Subcutaneous abdominal adipose tissue (tissue), 5 donors: ENCODE measurements at regions not wholly inside any gene's neighbourhood (a gene's known extent, or its start where the extent isn't known, plus 50 kb on each side); places are given as distances from the start of the nearest gene placed in this dataset.

Experiments used
- H3K27ac ChIP-seq: one replicate; pipeline ENCODE4 v1.7.0; 2013; ENCODE audit warnings: low read depth, mild to moderate bottlenecking, inconsistent platforms, low read length, moderate library complexity
- H3K27me3 ChIP-seq, 5 donors: one replicate each; pipeline ENCODE4 v1.7.0; 2013; ENCODE audit warnings: low read length in 5 of 5, inconsistent platforms in 1 of 5; ENCODE audit not compliant: control insufficient read depth in 5 of 5, insufficient read depth in 4 of 5
- H3K36me3 ChIP-seq, 5 donors: one replicate each; pipeline ENCODE4 v1.7.0; 2013; ENCODE audit warnings: low read length in 5 of 5; ENCODE audit not compliant: control insufficient read depth in 5 of 5, insufficient read depth in 5 of 5
- H3K4me1 ChIP-seq, 5 donors: one replicate each; pipeline ENCODE4 v1.7.0; 2013; ENCODE audit warnings: low read length in 5 of 5, mild to moderate bottlenecking in 3 of 5, moderate library complexity in 1 of 5; ENCODE audit not compliant: control insufficient read depth in 5 of 5, insufficient read depth in 5 of 5
- H3K4me3 ChIP-seq, 5 donors: one replicate each; pipeline ENCODE4 v1.7.0; 2013; ENCODE audit warnings: low read length in 5 of 5, low read depth in 1 of 5
- H3K9ac ChIP-seq, 5 donors: one replicate each; pipeline ENCODE4 v1.7.0; 2013; ENCODE audit warnings: low read length in 5 of 5, mild to moderate bottlenecking in 4 of 5, moderate library complexity in 3 of 5
- H3K9me3 ChIP-seq, 5 donors: one replicate each; pipeline ENCODE4 v1.7.0; 2013; ENCODE audit warnings: low read length in 5 of 5; ENCODE audit not compliant: control insufficient read depth in 5 of 5
- donor health status: healthy.
- donor health status: healthy.
- donor health status: healthy.
- donor health status: healthy.
- donor health status: healthy.

DNA sequence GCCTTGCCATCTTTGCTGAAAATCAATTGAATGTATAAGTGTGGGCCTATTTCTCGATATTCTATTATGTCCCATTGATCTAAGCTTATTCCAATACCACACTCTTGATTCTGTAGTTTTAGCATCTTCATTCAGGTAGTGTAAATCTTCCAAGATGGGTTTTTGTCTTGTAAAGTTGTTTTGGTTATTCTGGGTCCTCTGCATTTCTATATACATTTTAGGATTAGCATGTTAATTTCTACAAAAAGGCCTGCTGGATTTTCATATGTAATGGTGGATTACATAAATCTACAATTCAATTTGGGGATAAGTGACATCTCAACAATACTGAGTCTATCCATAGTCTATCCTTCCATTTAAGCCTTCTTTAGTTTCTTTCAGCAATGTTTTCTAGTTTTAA, 86.0 kb upstream of the ANO4 start:
- H3K4me3 ChIP-seq: no peak overlapping the region
- H3K9me3 ChIP-seq: no peaks in the 10 kb centered on the region
- no peaks in the 10 kb centered on the region for H3K36me3 ChIP-seq
- no peaks in the 10 kb centered on the region for H3K4me1 ChIP-seq
- H3K27me3 ChIP-seq: no peaks in the 10 kb centered on the region
- H3K27ac ChIP-seq: no peak overlapping the region
- no peak overlapping the region for H3K9ac ChIP-seq

DNA sequence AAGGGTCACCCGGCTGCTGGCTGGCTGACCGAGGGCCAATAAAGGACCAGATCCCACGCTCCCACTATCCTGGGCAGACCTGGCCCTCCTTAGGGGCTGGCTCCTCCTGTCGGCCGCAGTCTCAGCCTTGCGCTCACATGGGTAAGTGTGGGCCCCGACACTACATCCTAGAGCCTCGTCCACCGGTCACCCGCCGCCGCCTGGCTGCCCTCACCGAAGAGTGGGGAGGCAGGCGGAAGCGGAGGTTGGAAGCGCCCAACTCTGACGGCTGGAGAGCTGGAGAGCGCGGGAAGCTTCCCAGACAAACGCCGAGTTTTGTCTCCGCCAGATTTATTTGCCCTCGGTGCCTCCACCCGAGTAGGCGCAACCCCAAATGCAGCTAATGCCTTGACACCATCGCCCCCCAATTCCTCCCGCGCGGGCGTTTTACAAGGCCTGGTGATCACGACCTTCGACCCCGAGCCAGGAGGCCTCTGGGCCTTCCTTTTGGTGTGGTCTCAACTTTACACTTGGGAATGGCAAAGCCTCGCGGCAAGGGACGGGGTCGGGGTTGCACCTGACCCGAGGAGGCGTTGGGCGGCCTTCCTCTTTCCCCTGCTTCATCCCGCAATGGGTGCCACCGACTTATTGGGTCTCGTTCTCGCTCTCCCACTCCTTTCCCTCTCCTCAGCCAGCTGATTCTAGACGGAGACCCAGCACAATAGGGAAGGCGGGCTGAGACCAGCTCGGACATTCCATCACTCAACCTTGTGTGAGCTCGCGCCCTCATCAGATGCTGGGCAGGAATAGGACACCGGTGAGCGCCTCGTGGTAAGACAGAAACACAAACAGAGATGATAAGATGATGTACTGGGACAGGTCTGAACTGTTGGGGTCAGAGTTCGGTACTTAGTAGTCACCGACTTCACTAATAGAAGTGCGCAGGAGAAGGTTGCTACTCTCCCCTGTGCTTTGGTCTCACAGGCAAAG, 78.3 kb upstream of the ANO4 start:
- H3K27me3 ChIP-seq: peaks cover 10 to 35% (median 13%) of the 10 kb centered on the region in 5 donors

DNA sequence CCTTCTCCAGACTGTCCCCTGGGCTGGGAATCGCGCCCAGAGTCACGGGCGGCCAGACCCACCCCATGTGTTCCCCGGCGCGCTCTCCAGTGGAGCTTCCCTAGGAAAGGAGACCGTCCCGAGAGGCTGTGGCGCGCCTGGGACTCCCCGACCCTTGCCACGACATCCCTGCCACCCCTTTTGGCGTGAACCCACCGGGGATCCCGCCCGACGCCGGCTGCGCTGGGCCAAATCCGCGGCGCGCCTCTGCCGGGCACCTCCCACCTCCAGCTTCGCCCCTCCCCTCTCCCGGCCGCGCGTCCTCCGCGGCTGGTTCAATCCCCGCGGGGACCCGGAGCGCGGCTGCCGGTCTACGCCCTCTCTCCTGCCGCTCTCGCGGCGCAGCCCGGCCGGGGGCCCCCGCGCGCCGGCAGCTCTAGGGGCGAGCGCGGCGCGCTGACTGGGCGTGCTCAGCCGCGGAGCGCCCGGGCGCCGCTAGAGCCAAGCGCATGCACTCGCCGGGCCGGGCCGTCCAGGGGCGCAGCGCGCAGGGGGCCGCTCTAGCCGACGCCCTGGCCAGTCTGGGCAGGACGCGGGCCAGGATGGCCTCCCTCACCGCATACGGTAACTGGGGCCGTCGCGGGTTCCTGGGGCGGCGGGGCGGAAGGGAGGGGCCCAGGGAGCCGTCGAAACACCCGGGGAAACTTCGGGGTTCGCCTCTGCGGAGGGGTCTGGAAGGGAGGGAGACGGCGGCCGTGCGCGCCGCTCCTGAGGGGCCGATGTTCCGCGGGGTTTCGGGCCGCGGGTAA, 77.4 kb upstream of the ANO4 start:
- H3K27me3 ChIP-seq: peaks cover 10 to 38% (median 13%) of the 10 kb centered on the region in 5 donors
- H3K36me3 ChIP-seq: no peaks in the 10 kb centered on the region
- H3K27ac ChIP-seq: no peak overlapping the region
- no peaks in the 10 kb centered on the region for H3K9me3 ChIP-seq
- H3K4me1 ChIP-seq: peaks cover 0 to 14% (median 11%) of the 10 kb centered on the region in 5 donors
- no peak overlapping the region for H3K9ac ChIP-seq
- peak overlapping the region in 4 of 5 donors; percentile 50 to 68 (median 59) for H3K4me3 ChIP-seq

More for the DNA sequence above, 78.3 kb upstream of the ANO4 start:
- H3K9ac ChIP-seq: no peak overlapping the region
- no peaks in the 10 kb centered on the region for H3K36me3 ChIP-seq
- H3K4me3 ChIP-seq: peak overlapping the region in 4 of 5 donors; percentile 47 to 68 (median 56)
- H3K4me1 ChIP-seq: peaks cover 0 to 14% (median 11%) of the 10 kb centered on the region in 5 donors
- H3K27ac ChIP-seq: no peak overlapping the region
- no peaks in the 10 kb centered on the region for H3K9me3 ChIP-seq

DNA sequence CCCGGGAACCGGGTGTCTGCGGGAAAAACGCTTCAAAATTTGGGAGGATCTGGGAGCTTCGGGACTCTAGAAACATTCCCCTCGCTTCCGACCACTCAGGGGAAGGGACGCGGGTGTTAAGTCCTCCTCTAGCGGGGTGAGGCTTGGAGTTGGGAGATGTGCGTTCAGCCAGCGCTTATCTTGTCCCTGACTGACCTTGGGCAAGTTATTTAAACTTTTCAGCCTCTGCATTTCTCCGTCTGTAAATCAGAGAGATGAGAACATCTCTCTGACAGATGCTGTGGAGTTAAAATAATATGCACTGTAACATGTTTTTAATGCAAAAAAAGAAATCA, 76.9 kb upstream of the ANO4 start:
- H3K9ac ChIP-seq: no peak overlapping the region
- H3K36me3 ChIP-seq: no peaks in the 10 kb centered on the region
- peaks cover 0 to 14% (median 11%) of the 10 kb centered on the region in 5 donors for H3K4me1 ChIP-seq
- H3K9me3 ChIP-seq: no peaks in the 10 kb centered on the region
- H3K4me3 ChIP-seq: peak overlapping the region in 4 of 5 donors; percentile 50 to 68 (median 59)
- no peak overlapping the region for H3K27ac ChIP-seq
- H3K27me3 ChIP-seq: peaks cover 10 to 38% (median 13%) of the 10 kb centered on the region in 5 donors

DNA sequence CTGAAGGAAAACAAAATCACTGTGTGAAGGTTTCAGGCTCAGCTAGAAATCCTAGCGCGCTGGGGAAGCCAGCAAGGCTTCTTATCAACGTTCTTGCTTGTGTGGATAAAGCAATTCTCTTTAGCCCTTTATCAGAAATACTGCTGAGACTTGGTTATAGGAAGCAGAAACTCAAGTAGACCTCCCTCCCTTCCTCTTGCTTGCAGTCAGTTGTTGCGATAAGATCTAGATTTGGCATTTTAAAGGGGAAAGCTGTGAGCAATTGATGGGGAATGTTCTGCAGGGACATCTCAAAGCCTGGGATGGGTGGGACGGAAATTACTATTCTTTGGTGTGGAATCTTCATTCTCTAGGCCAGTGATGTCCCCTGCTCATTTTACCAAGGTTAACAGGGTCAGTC, 76.4 kb upstream of the ANO4 start:
- H3K4me3 ChIP-seq: no peak overlapping the region
- H3K27me3 ChIP-seq: peaks cover 10 to 38% (median 13%) of the 10 kb centered on the region in 5 donors
- no peaks in the 10 kb centered on the region for H3K9me3 ChIP-seq
- no peaks in the 10 kb centered on the region for H3K36me3 ChIP-seq
- no peak overlapping the region for H3K9ac ChIP-seq
- H3K27ac ChIP-seq: no peak overlapping the region
- peaks cover 0 to 14% (median 11%) of the 10 kb centered on the region in 5 donors for H3K4me1 ChIP-seq

DNA sequence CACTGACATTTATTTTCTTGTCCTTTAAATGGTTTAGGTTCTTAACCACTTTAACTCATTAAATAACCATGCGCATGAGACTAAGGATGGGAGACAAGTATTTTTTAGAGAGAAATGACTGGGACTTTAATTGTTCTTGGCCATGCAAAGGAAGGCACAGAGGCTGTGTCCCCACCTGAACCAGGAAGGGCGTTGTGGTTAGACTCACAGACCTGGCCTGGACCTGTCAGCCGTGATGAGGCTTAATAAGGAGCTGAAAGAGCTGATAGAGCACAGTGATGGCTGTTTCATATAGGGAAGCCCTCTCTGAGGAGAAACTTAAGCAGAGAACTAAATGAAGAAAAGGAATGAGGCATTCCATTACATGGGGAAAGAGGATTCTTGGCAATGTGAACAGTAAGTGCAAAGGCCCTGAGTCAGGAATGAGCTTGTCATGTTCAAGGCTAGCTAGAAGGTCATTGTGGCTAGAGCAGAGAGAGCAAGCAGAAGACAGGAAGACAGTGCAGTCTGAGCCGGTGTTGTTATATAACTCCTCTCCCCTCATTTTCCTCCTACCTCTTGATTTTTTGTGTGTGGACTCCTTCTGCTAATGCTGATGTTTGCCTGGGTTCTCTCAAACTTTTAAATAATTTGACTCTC, 74.4 kb upstream of the ANO4 start:
- H3K4me1 ChIP-seq: peaks cover 0 to 14% (median 11%) of the 10 kb centered on the region in 5 donors
- no peaks in the 10 kb centered on the region for H3K36me3 ChIP-seq
- H3K9ac ChIP-seq: no peak overlapping the region
- no peak overlapping the region for H3K27ac ChIP-seq
- H3K4me3 ChIP-seq: no peak overlapping the region
- H3K9me3 ChIP-seq: no peaks in the 10 kb centered on the region
- H3K27me3 ChIP-seq: peaks cover 10 to 38% (median 13%) of the 10 kb centered on the region in 5 donors

DNA sequence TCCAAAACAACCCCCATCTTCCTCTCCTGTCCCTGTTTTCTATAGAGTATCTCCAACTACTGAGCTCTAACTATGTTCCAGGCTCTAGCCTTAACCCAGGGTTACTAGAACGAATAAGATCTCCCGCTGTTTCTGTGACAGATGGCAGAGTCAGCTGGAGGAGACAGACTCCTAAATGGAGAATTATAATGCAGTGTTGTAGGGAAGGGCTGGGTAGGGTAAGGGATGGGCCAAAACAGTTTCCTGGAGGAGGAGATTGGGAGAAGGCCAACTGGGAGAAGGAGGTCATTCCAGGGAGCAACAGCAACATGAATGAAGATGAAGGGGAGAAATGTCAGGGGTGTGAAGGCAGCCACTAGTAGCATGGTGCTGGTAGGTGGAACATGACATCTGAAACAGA, 73.4 kb upstream of the ANO4 start:
- Histone ChIP-seq H3K36me3 (no peaks in the 10 kb centered on the region), H3K4me3 (no peak overlapping the region), H3K27ac (no peak overlapping the region), H3K9ac (no peak overlapping the region), H3K4me1 (peaks cover 0 to 14% (median 11%) of the 10 kb centered on the region in 5 donors), H3K9me3 (no peaks in the 10 kb centered on the region), H3K27me3 (peaks cover 6 to 30% (median 13%) of the 10 kb centered on the region in 5 donors)

DNA sequence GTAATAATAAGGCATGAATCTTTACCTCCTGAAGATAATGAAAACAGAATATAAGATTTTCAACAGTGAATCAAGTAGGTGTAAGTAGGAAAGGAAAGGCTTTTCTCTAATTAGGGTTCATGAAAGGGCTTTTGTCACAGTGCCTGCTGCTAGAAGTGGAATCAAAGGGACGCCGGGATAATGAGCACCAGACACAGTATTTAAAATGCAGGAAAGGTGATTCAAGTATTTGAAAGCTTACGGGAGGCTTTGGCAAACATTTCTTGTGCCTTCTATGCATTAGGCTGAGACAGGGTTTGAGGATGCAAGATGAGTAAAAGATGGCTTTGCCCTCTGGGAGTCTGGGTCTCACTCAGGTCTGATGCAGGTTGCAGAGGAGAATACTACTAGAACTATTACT, 70.5 kb upstream of the ANO4 start:
- Histone ChIP-seq H3K9me3 (no peaks in the 10 kb centered on the region), H3K4me3 (no peak overlapping the region), H3K4me1 (peaks cover 0 to 6% (median 0%) of the 10 kb centered on the region in 5 donors), H3K27me3 (peaks cover 0 to 6% (median 3%) of the 10 kb centered on the region in 5 donors), H3K9ac (no peak overlapping the region), H3K36me3 (no peaks in the 10 kb centered on the region), H3K27ac (no peak overlapping the region)

DNA sequence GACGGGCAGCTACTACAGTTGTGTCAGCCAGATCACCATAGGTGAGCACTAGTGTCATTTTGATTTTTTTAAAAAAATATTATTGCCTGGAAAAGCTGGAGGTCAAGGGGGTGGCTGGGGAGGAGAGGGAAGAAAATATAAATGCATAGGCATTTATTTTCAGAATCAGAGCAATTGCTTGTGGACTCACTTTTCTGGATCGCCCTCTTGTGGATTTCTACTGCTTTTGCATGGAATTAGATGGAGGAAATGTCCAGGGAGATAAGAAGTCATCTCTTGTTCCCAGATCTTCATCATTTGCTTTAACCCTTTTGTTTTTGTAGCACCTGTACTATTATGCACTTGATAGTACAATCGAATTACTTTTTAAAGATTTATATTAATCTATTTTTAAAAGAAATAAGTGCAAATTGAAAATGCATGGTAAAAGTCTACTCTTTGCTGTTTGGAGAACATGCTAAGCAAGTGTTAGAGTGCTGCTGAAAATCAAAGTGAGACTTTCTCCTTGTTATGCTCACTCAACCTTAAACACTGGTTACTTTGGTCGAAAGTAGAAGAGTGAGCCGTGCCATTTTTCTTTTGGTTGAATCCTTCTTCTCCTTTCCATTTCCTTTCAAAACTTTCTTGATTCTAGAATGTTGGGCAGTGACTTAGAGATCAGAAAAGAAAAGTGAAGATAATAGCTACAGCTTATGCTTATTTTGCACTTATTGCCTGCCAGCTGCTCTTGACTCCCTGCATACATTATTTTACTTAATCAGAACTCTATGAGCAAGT, 60.6 kb upstream of the ANO4 start:
- H3K27ac ChIP-seq: no peak overlapping the region
- H3K9ac ChIP-seq: no peak overlapping the region
- H3K27me3 ChIP-seq: peaks cover 0 to 3% (median 0%) of the 10 kb centered on the region in 5 donors
- H3K4me1 ChIP-seq: no peaks in the 10 kb centered on the region
- no peak overlapping the region for H3K4me3 ChIP-seq
- H3K36me3 ChIP-seq: no peaks in the 10 kb centered on the region
- no peaks in the 10 kb centered on the region for H3K9me3 ChIP-seq
